COLO668 (cell line): ENCODE measurements at regions not wholly inside any gene's neighbourhood (a gene's known extent, or its start where the extent isn't known, plus 50 kb on each side); places are given as distances from the start of the nearest gene placed in this dataset.

ENCODE experiments used
- DNase-seq: peaks from one replicate; lab custom pipeline; 2025; ENCODE audit not compliant: unreplicated experiment; lab: John Stamatoyannopoulos, UW

GRCh38 chr20:57073402-57073801 is 193.0 kb downstream of the BMP7 start:
- no peak for DNase-seq

DNA sequence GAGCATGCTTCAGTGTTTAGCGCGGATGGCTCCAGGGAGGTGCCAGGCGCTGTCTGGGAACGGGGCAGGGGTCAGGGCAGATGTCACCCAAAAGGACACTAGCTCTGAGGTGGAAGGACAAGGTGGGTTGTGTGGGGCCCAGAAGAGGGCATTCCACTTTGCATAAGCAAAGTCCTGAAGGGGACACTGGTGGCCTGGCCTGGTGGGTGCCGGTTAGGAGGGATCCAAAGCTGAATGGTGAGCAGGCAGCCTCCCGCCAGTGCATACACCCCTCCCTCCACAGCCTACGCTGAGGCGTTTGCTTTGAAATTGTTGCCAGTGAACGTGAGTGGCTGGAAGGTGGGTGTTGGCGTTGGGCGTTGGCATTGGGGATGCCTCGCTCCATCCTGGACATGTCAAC is 192.1 kb downstream of the BMP7 start:
- DNase-seq: no peak

GRCh38 chr20:57075181-57075580 is 191.3 kb downstream of the BMP7 start:
- DNase-seq: no peak

GRCh38 chr20:57075603-57076002 is 190.8 kb downstream of the BMP7 start:
- DNase-seq: no peak

DNA sequence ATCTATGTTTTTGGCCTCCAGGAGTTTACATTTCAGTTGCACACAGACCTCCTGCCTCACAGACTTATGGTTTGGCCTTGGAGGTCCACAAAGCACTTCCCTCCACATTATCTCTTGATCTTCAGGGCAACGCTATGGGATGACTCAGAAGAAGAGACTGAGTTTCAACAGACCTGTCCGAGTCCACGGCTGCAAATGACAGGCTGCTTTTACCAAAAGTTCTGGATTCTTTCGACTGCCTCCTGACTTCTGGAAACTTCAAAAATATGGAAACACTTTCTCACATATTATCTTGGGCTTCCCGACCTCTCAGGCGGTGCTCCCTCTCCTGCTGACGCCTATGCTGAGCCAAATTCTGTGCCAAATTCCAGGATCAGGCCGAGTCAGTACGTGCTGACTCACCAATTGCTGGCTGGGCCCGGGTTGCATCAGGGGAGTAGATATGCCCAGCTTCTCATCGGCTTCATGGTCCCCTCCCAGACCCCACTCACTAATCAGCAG is 190.2 kb downstream of the BMP7 start:
- DNase-seq: no peak

DNA sequence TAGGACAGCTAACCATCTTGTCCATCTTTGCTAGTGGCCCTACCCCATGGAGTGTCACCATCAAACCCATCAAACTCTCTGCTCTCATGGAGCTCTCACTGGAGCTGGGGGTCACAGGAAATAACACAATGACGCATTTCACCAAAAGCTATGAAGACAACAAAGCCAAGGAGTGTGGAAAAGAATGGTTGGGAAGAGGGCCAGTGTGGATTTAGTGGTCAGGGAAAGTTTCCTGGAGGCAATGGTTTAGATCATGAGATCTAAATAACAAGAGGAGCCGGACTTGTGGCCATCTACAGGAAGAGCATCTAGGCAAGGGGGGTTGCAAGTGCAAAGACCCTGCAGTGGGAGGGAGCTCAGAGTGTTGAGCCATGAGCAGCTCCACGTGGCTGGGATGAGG is 189.5 kb downstream of the BMP7 start:
- DNase-seq: no peak

DNA sequence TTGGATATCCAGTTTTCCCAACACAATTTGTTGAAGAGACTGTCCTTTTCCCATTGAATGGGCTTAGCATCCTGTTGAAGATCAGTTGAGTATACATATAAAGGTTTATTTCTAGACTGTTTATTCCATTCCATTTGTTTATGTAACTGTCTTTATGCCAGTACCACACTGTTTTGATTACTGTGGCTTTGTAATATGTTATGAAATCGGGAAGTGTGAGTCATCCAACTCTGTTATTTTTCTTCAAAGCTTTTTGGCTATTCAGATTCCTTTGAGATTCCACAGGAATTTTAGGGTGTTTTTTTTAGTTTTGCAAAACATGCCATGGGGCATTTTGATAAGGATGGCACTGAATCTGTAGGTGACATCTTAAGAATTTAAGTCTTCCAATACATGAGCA is 188.3 kb downstream of the BMP7 start:
- DNase-seq: no peak

GRCh38 chr20:57079031-57080005 is 187.1 kb downstream of the BMP7 start:
- DNase-seq: no peak

- DNase-seq: no peak
Measured at GRCh38 chr20:57080796-57081195, 185.6 kb downstream of the BMP7 start.

GRCh38 chr20:57082357-57082945 is 184.0 kb downstream of the BMP7 start:
- no peak for DNase-seq

GRCh38 chr20:57083072-57083471 is 183.4 kb downstream of the BMP7 start:
- DNase-seq: no peak

DNA sequence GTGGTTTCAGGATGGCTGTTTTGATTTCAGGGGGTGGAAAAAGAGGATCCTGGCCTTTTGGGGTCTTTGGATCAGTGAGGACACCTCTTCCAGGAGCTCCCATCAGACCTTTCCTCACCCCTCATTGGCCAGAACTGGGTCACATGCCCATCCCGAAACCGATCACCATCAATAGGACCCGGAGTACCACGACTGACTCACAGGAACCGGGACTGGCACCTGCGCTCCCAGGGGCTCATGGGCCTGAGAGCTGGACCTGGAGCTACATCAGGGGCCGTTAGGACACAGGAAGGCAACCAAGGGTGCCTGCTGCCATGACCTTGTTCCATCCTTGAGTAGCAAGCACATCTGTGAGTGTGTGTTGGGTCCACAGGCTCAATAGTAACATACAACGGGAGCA is 180.4 kb downstream of the BMP7 start:
- DNase-seq: no peak

GRCh38 chr20:57087102-57087501 is 179.3 kb downstream of the BMP7 start:
- no peak for DNase-seq

GRCh38 chr20:57087705-57088104 is 178.7 kb downstream of the BMP7 start:
- DNase-seq: no peak

GRCh38 chr20:57088436-57088835 is 178.0 kb downstream of the BMP7 start:
- DNase-seq: no peak

- DNase-seq: peak; percentile 65
Measured at GRCh38 chr20:57089699-57090144, 176.7 kb downstream of the BMP7 start.

DNA sequence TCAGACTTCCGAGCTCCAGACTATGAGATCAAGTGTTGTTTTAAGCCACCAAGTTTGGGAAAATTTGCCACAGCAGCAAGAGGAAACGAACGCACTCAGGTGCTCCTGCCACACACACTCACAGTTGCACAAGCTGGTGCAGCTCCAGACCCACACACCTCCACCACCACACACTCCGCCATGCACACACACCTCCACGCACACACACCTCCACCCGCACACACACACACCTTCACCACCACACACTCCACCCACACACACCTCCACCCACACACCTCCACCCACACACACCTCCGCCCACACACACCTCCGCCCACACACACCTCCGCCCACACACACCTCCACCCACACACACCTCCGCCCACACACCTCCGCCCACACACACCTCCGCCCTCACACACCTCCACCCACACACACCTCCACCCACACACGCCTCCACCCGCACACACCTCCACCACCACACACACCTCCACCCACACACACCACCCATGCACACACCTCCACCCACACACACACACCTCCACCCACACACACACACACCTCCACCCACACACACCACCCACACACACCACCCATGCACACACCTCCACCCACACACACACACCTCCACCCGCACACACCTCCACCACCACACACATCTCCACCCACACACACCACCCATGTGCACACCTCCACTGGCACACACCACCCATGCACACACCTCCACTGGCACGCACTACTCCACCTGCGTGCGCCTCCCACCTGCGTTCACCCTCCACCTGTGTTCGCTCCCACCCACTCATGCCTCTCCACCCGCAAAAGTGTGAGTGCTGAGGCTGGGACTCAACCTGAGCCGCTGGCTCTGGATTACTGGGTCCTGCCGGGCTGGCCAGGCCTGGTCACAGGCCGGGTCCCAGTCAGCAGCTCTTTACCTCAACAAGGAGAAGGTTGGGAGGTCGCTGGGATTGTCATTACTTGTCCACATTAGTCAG is 175.6 kb downstream of the BMP7 start:
- no peak for DNase-seq

DNA sequence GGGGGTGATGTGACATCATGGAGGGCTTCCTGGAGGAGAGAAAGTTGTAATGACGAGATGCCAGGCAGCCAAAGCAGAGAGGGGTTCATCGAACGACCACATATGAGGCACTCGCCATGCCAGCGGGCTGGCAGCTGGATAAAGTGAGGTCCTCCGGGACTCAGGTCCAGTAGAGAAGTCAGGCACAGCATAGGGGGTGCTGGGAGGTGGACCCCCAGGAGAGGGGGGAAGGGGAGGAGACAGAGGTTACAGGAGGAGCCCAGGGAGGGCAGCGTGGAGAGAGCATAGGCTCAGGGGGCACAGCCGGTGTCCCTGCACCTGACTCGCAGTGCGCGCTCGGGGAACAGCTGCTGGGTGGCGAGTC is 174.7 kb downstream of the BMP7 start:
- DNase-seq: no peak

GRCh38 chr20:57092112-57092899 is 174.1 kb downstream of the BMP7 start:
- peak; percentile 64 for DNase-seq

- DNase-seq: no peak
Measured at GRCh38 chr20:57092900-57093530, 173.4 kb downstream of the BMP7 start.
